ENCODE measurements at regions not wholly inside any gene's neighbourhood (a gene's known extent, or its start where the extent isn't known, plus 50 kb on each side); places are given as distances from the start of the nearest gene placed in this dataset.

GRCh38 chr2:35562488-35562887 is 793.1 kb upstream of the CRIM1 start:
- BruUV-seq (replicated peaks) = no TSS peak
- no peaks in the 10 kb centered on the region for H3K79me2 ChIP-seq (ENCODE audit: control insufficient read depth, insufficient read depth, low read length)
- ChIA-PET SMC1A (ENCODE audit: uncharacterized antibody, unreplicated experiment) (no interaction called here), RAD21 (ENCODE audit: unreplicated experiment) (no interaction called here), CTCF (no interaction called here), POLR2A (no interaction called here)
- no peak overlapping the region for H2AFZ ChIP-seq (ENCODE audit: control insufficient read depth, low read depth, low read length)
- no peak overlapping the region for H3K4me3 ChIP-seq
- H3K27ac ChIP-seq (ENCODE audit: control insufficient read depth, insufficient read depth) = no peak overlapping the region
- H4K20me1 ChIP-seq (ENCODE audit: control insufficient read depth, insufficient read depth) = no peaks in the 10 kb centered on the region
- no peak overlapping the region for H3K9ac ChIP-seq (ENCODE audit: control insufficient read depth, insufficient read depth, low read length)
- no peak overlapping the region for H3K4me2 ChIP-seq (ENCODE audit: control insufficient read depth, insufficient read depth)
- ATAC-seq = no peak
- H3K4me1 ChIP-seq (ENCODE audit: control insufficient read depth, insufficient read depth, low read length) = no peaks in the 10 kb centered on the region
- FAIRE-seq = no peak
- in situ Hi-C loops (cut with MboI) = no loop called here
- H3K27me3 ChIP-seq (replicated peaks in 1 of 2; ENCODE audit: control insufficient read depth in 2 of 2, insufficient read depth in 2 of 2, low read length in 1 of 2) = no peaks in the 10 kb centered on the region
- TF ChIP-seq IRF5 (IDR thresholded peaks at IDR 0.05; ENCODE audit: borderline replicate concordance) (no peak), FOS (IDR thresholded peaks at IDR 0.05; ENCODE audit: borderline replicate concordance, extremely low read depth, insufficient read length) (no peak), MAX (IDR thresholded peaks at IDR 0.05; ENCODE audit: low read depth, low read length) (no peak), RBBP5 (conservative IDR thresholded peaks at IDR 0.05) (no peak), CHD4 (IDR thresholded peaks at IDR 0.05) (no peak), HDAC2 (IDR thresholded peaks at IDR 0.05) (no peak), ZBTB33 (IDR thresholded peaks at IDR 0.05) (no peak), JUND (IDR thresholded peaks at IDR 0.05; ENCODE audit: low read depth, low read length) (no peak), ATF2 (IDR thresholded peaks at IDR 0.05; ENCODE audit: low read length) (no peak), CUX1 (IDR thresholded peaks at IDR 0.05; ENCODE audit: insufficient replicate concordance, low read depth, low read length) (no peak), ZNF24 (IDR thresholded peaks at IDR 0.05) (no peak), ZNF274 (IDR thresholded peaks at IDR 0.05; ENCODE audit: insufficient read depth, insufficient read length) (no peak)
- WGBS (ENCODE audit: insufficient coverage, insufficient replicate concordance, low lambda C conversion rate, missing lambda C conversion rate) = 21% methylated on average over 2 of the region's 2 CpGs
- no peaks in the 10 kb centered on the region for H3K9me3 ChIP-seq (replicated peaks; ENCODE audit: control insufficient read depth, insufficient read depth, low read length)
- intact Hi-C loops (cut with micrococcal nuclease; ENCODE audit: unreplicated experiment) = no loop called here
- H3K36me3 ChIP-seq (ENCODE audit: control insufficient read depth in 2 of 2, insufficient read depth in 2 of 2, low read length in 1 of 2) = no peaks in the 10 kb centered on the region
- DNase-seq (ENCODE audit: low read depth, low spot score) = no peak

All from GM12878 (cell line).